GM21786 (cell line): ENCODE measurements at regions not wholly inside any gene's neighbourhood (a gene's known extent, or its start where the extent isn't known, plus 50 kb on each side); places are given as distances from the start of the nearest gene placed in this dataset.
"Not testable (repeated sequence)": the region's sequence is repeated elsewhere in the genome, so short reads cannot be mapped to it uniquely, and the experiment has no call there.

ENCODE experiments used
- ATAC-seq: cut with Tn5 transposase; IDR thresholded peaks from one replicate; pipeline ENCODE4 v1.9.1; 2021; ENCODE audit not compliant: unreplicated experiment

- no peak for ATAC-seq
These were observed 89.4 kb upstream of the C1orf174 start for GRCh38 chr1:3989465-3989864.

GRCh38 chr1:3992103-3992556 lies 92.1 kb upstream of the C1orf174 start:
- ATAC-seq = no peak

- no peak for ATAC-seq
These were observed 92.7 kb upstream of the C1orf174 start for GRCh38 chr1:3992746-3993145.

- ATAC-seq = no peak
These were observed 93.7 kb upstream of the C1orf174 start for GRCh38 chr1:3993619-3994375.

- ATAC-seq = no peak
These were observed 95.2 kb upstream of the C1orf174 start for GRCh38 chr1:3995141-3995780.

- ATAC-seq = no peak
These were observed 97.0 kb upstream of the C1orf174 start for GRCh38 chr1:3996846-3997705.

- no peak for ATAC-seq
These were observed 98.0 kb upstream of the C1orf174 start for GRCh38 chr1:3998086-3998485.

- not testable (repeated sequence) for ATAC-seq
These were observed 99.4 kb upstream of the C1orf174 start for GRCh38 chr1:3999514-3999913.

GRCh38 chr1:3999941-4000735 lies 100.1 kb upstream of the C1orf174 start:
- no peak for ATAC-seq

- ATAC-seq = no peak
These were observed 100.8 kb upstream of the C1orf174 start for GRCh38 chr1:4000811-4001251.

GRCh38 chr1:4001461-4001860 lies 101.4 kb upstream of the C1orf174 start:
- no peak for ATAC-seq

- ATAC-seq = no peak
These were observed 102.0 kb upstream of the C1orf174 start for GRCh38 chr1:4002061-4002521.

- ATAC-seq = no peak
These were observed 102.7 kb upstream of the C1orf174 start for GRCh38 chr1:4002741-4003140.

- no peak for ATAC-seq
These were observed 103.9 kb upstream of the C1orf174 start for GRCh38 chr1:4003846-4004505.

- no peak for ATAC-seq
These were observed 104.8 kb upstream of the C1orf174 start for GRCh38 chr1:4004635-4005430.

GRCh38 chr1:4005431-4005830 lies 105.4 kb upstream of the C1orf174 start:
- ATAC-seq = no peak

- no peak for ATAC-seq
These were observed 106.8 kb upstream of the C1orf174 start for GRCh38 chr1:4006676-4007374.

- no peak for ATAC-seq
These were observed 110.2 kb upstream of the C1orf174 start for GRCh38 chr1:4010284-4010683.
